HG03342 (cell line): ENCODE measurements at regions not wholly inside any gene's neighbourhood (a gene's known extent, or its start where the extent isn't known, plus 50 kb on each side); places are given as distances from the start of the nearest gene placed in this dataset.

Experiments used
- ATAC-seq: cut with Tn5 transposase; IDR thresholded peaks from one replicate; pipeline ENCODE4 v1.9.1; 2021; ENCODE audit warnings: mild to moderate bottlenecking, moderate library complexity; ENCODE audit not compliant: unreplicated experiment

DNA sequence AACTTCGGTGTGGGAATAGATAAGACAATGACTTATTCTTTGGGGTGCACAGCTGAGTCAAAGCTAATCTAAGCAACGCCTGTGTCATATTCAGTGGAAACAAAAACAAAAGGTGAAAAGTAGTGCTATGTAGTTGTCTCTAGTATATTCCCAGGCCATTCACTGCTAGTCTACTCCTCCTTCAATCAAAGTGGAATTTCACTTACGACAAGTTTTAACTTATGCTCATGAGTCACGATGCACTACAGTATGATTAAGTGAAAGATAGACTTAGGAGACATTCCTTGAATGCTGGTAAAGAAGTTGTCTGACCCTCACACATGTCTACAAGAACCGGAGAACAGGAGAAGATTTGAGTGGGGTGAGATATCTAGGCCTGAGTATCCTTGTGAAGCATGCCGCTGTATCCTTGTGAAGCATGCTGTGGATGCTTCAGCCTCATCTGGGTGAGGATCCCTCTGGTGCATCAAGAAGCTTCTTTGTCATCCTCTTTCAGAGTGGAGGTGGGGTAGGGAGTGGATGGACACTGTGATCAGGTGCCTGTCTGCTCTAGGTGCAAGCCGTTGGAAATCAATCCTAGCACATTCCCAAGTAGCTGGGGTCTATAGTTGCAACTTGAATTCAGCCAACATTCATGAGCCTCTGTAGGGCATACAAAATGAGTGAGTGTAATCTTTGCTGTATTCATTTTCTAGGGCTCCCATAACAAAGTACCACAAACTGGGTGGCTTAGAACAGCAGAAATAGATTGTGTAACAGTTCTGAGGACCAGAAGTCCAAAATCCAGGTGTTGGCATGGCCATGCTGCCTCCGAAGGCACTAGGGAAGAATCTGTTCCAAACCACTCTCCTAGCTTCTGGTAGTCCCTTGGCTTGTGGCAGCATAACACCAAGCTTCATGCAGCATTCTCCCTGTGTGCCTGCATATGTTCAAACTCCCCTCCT, 173.5 kb upstream of the FN1 start:
- no peak for ATAC-seq

DNA sequence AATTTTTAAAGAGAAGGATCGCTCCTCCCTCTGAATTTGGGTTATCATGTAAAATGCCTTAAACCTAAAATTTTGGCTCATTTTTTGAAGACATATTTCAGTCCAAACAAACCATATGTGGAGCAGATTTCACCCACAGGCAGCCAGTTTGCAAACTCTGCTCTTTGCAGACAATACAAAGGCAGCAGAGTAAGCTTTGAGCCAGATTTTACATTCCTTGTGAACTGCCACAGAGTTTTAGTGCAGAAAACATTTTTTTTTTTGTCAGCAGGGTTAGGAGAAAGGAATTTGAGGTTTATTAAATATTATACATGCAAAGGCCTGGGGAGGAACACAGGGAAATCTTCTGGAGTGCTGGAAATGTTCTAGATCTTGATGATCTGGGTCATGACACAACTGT, 171.9 kb upstream of the FN1 start:
- ATAC-seq: no peak

DNA sequence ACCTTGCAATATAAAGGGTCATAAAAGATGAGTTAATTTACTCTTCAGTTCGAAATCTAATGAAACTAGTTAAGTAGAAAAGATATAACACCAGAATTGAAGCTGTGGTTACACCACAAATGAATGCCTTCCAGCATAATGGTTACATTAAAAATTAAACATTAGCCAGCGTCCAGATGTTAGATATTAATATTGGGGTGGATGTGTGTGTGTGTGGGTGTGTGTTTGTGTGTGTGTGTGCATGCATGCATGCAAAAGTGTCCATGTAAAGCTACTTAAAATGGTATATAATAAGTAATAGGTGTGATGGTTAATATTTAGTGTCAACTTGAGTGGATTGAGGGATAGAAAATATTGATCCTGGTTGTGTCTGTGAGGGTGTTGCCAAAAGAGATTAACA, 170.4 kb upstream of the FN1 start:
- ATAC-seq: no peak

DNA sequence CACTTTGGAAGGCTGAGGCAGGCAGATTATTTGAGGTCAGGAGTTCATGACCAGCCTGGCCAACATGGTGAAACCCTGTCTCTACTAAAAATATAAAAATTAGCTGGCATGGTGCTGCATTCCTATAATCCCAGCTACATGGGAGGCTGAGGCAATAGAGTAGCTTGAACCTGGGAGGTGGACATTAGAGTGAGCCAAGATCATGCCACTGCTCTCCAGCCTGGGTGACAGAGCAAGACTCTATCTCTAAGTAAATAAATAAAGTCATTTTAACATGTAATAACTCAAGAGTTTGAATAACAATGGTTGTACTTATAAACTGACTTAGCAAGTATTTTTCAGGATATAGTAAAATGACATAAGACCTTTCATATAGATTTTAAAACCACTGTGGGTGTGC, 169.3 kb upstream of the FN1 start:
- no peak for ATAC-seq

DNA sequence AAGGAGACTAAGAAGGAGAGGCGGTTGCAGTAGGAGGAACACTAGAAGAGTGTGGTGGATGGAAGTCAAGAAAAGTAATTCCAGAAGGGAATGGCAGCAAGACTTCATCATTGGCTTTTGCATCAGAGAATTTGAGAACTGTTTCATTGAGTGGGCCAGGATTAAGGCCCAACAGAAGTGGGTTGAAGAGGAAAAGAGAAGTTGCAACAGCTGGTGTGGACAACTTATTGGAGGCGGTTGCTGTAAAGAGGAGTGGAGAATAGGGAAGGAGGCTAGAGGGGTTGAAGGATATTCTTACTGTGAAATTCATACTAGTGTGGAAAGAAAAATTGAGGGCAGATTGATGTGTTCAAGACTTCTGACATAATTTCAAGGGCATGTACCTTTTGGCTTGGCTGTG, 168.7 kb upstream of the FN1 start:
- ATAC-seq: no peak

DNA sequence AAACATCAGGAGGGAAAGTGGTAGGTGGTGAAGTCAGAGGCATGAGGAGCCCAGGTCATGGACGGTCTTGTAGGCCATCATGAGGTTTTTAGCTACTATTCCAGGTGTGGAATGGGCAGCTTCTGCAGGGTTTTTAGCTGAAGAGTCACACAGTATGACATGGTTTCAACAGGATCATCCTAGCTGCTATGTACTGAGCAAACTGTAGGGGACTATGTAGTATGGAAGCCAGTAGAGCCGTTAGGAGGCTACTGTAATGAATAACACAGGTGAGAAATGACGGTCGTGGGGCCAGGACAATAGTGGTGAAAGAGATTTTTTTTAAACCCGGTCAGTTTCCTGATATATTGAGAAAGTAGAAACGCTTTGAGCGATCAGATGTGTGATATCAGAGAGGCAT, 167.6 kb upstream of the FN1 start:
- no peak for ATAC-seq

DNA sequence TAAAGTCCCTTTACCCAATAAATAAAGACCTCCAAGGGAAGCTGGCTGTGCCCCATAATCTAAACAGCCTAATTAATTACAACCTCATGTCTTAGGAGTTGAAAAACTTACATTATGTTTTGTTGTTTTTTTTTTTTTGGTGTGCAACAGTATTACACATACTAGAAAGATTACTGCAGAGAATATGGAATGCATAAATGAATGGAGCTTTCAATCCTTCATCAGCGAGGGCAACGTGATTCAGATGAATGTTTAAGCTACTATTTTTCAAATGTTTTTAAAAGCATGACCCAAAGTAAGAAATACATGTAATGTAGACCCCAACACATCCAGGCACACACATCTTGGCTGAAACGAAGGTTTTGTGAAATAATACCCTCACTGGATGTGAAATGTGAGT, 167.1 kb upstream of the FN1 start:
- no peak for ATAC-seq

DNA sequence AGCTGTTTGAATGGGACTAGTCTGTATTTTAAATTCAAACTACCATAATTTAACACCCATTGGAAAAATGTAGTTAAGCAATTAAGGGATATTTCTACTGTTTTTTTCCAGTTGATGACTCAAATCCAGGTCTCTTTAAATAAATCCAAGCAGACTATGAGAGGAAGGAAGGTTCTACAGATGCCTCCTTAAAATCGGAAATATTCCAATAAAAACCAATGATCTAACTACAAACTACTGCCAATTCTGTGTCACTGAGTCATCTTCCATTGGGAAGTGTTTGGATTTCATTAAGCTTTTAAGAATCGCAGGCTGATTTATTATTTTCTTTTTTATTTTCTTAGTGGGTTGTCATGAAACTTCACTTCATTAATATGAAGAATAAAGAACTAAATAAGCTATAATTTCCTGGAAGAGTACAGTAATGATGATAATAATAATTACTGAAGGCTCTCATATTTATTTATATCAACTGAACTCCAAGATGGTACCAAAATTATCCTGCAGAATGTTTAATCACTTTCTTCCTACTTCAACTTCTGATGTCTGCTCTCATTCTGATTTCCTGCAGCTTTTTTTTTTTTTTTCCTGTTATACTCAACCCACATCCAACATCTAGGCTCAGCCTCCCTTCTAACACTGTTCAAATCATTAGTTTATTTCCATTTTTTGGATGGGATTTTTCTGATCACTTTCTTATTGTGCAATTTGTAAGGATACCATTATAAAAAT, 166.3 kb upstream of the FN1 start:
- ATAC-seq: no peak

DNA sequence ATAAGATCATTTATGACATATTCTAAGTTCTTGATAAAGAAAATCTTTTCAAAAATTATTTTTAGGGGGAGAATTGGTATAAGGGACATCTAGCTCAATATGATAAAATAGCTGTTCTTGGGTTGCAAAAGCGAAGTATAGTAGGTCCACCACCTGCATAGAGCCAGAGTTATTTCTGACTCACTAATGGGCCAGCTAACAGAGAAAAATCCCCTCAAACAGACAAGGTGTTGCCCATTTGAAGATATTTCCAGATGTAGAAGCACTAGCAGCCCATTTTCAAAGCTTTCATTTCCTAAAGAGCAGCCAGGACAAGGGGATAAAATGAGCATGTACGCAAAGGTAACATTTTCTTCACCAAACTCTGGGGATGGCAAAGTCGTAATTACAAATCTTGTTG, 165.7 kb upstream of the FN1 start:
- no peak for ATAC-seq

DNA sequence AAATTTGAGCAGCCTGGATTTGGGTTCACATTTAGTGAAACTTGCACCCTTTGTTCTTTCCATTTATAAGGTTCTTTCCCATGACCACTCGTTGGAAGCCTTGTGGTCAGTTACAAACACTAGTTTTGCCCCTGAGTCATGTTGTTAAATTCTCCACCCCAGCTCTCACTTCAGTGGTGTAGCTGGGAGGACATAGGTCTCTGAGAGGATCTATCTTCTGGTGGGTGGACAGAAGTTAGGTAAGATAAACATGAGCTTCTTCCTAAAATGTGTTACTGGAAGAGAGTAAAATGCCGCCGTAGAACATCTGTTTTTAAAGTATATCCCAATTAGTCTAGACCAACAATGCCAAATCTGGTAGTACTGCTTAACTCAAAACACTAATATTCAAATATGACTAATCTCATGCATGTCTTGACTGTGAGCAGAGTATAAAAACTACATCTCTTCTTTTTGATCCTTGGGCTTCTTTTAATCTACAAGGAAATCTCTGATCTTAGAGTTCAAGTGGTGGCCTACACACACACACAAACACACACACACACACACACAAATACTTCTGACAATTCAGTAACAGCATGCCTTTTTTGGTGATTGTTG, 162.6 kb upstream of the FN1 start:
- ATAC-seq: no peak

DNA sequence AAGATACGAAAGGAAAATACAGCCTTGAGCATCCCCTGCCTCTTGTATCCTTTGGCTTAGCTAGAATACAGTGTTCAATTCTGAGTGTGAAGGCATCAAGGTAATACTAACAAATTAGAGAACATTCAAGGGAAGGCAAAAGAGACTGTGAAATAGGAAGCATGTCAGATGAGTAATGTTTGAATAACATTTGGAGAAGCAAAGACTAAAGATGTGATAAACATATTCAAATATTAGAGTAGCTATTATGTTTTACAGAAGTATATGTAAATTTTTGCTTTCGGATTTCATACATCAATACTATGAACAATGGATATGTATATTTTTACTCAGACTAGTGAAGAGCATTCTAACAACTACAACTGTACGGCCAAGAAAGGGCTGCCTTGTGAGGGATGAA, 161.7 kb upstream of the FN1 start:
- ATAC-seq: no peak

DNA sequence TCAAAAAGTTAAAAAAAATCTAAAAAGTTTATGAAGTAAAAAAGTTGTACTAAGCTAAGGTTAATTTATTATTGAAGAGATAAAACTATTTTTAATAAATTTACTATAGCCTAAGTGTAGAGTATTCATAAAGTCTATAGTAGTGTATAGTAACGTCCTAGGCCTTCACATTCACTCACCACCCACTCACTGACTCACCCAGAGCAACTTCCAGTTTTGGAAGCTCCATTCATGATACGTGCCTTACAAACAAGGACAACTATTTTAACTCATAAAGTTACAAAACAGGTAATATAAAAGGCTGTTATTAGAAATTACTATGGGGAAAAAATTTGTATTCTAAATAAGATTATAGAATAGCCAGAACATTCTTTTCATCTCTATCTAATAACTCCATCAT, 158.9 kb upstream of the FN1 start:
- no peak for ATAC-seq

DNA sequence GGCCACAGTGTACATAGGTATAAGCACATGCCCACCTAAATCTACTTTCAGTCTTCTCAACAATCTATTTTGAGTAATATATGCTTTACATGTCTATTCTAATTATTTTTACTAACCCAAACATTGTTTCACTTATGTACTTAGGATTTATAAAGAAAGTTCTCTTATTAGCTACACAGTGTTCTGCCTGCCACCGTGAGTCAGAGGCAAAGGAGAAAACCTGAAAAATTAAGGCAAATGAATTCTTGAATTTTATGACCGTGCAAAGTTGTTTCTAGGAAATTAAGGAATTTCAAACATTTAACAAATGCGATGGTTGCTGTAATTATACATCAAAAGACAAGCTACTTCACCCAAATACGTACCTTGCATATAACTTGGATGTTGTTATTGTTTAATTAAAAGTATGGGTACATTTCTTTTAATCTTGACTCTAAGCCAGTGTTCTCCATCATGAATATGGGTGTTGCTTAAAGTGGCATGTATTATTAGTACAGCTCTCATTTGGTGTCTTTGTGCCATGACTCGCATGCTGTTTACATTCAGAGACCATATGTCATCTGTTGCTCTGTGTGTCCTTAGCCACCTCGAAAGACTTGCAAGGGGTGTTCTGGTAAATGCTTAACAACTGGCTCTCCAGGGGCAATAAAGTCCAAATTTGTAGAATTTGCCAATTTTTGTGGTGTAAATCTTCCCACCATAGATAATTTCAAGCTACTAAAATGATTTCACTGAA, 154.3 kb upstream of the FN1 start:
- ATAC-seq: no peak

DNA sequence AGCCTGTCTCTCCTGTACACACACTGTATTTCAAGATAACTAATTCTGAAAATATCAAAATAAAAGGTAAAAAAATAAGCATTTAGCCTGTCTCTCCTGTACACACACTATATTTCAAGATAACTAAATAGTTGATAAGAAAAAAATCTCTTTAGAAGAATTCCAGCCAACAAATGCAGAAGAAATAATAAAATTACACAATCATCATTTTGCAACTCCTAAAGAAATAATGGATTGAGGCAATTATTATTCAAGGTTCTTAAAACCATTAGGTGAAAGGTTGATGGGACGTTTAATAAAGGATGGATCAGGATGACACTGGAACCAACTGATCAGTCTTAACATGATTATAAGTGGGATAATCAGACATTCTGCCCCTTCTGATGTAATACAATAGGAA, 148.0 kb upstream of the FN1 start:
- ATAC-seq: no peak

DNA sequence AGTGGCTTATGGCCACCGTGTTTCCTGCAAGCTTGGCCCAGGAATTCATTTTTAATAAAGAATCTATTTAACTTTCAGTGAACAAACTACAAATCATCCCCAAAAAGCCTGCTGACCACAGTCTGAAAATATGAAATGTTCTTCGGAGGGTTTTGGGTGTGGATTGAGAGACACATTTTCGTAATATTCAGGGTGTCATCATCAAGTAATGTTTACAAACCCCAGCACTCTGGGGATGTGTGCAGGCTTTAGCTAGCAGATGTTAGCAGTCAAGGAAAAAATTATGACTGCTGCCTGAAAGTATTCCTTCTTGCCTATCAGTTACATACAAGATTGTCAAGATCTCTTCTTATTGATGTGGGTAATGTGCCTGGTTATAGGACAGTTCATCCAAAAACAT, 143.9 kb upstream of the FN1 start:
- no peak for ATAC-seq

DNA sequence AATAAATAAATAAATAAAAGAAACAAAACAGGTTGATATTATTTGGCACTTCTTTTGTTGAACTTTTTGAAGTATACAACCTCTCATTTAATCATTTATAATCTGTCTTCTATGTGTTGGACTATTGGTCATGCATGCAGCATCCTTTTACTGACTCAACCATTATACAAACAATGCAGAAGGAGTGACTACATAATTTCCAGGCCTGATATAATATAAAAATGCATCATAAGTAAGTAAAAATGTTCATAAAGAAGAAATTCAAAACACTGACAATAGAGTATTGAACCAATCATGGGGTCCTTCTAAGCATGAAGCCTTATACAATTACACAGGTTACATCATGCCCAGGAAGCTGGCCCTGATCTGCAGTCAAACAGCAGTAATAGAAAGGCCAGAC, 141.5 kb upstream of the FN1 start:
- ATAC-seq: no peak

DNA sequence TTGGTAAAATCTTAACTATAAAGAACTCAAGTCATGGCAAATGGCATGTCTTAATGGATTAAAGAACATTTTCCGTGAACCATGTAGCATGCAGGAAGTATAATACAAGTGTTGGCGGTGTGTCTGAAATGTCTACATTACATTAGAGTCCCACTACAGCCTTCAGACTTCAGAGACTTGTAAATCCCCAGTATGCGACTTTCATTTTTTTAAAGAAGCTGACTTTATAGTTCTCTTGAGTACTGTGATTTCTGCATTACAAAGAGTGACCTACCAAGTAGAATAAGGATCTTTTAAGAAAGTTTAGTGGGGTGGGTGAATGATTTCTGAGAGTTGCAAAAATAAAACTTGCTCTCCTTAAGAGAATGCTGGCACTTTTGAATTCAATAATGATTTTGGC, 140.7 kb upstream of the FN1 start:
- no peak for ATAC-seq

DNA sequence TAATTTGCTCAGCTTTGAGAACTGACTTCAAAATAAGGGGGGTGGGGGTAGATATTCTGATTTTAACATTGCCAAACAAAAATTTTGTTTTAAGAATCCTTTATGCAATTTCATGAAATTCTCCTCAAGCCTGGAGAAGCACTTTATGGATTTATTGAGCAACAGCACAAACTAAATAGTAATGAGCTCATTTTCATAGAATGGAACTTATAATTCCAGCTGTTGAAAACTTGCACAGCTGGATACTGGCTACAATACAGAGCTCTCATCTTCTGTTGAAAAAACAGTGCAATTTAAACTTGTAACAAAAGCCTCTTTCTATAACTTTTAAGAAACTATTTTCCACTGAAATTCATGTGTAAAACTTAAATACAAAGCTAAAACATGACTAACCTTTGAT, 137.6 kb upstream of the FN1 start:
- ATAC-seq: no peak

DNA sequence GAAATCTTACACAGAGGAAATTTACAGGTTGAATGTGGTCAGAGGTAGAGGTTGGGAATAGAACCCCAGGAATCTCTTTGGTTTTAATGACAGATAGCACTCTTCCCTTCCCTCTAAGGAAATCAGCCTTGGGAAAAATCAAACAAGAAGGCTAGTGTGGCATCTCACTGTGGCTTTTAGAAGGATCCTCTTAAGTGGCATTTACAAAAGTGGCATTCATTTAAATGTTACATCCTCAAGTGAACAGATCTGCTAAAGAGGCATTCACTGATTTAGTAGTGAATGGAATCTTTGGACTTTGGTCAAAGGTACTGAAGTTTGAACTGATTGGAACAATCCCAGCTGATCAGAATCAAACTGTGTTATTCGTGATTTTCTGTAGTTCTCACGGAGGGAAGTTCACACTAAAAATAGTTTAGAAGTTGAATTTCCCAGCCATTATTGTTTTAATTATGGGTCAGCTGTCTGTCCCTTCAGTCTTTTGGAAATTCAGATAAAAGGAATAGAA, 136.5 kb upstream of the FN1 start:
- ATAC-seq: no peak

DNA sequence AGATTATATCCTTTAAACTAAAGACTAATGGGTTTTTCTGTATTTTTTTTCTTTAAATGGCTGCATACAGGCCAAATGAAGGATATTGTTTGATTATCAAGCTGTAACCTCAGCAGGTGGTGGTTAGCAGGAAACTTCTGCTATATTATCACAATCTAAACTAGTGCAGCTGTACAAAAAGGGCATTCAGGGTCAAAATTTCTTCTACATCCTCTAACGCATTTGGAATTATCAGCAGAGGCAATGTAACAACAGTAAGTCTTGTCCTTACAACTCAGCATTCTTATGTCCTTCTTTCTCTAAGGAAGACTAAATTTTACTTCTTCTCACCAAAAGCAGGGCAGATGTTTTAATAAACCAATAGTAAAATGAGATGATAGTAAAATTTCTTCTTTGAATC, 135.8 kb upstream of the FN1 start:
- no peak for ATAC-seq

DNA sequence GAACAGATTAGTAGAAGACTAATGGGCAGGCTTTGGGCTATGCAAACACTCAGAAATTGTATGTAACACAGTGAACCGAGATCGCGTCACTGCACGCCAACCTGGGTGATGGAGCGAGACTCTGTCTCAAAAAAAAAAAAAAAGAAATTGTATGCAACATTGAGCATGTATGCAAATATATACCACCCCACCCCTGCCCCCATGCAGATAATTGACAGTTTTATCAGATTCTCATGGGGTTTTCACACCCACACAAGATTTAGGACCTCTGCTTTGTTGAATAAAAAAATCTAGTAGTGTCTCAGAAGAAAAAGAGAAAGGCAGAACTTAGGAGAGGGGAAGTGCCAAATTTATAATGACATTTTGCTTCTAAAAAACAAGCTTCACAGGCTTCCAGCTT, 131.6 kb upstream of the FN1 start:
- ATAC-seq: peak; percentile 80
